NCI-H2107 (cell line): ENCODE measurements at regions not wholly inside any gene's neighbourhood (a gene's known extent, or its start where the extent isn't known, plus 50 kb on each side); places are given as distances from the start of the nearest gene placed in this dataset.
"Not testable (repeated sequence)": the region's sequence is repeated elsewhere in the genome, so short reads cannot be mapped to it uniquely, and the experiment has no call there.

Experiments
- DNase-seq: peaks from one replicate; lab custom pipeline; 2025; lab: John Stamatoyannopoulos, UW

DNA sequence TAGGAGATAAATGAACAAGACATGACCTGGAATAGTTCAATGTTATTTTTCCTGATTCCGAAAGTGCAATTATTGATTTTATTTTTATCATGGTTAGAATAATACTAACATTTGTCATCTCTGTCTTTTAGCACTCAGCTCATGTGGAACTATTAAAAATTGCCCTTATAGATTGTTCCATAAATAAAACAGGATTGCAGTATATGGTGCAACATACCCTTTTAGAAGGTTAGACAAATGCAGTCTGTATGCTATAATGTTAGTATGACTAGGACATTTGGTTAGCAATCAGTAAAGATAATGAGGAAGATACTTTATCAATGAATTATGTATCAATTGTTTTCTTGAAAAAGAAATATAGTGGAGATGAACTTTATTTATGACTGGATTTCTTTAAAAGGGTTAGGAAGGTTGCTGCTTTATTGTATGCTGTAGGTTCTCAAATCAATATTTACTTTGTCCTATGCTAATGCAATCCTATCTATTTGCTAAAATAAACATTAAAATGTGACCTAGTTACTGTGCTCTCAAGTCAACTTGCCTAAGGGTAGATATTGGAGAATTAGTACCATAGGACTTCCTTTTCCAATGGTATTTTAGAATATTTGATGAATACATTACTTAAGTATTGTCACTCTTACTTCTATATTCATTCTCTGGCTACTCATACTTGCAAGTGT lies 348.9 kb upstream of the ISL1 start:
- DNase-seq = no peak

DNA sequence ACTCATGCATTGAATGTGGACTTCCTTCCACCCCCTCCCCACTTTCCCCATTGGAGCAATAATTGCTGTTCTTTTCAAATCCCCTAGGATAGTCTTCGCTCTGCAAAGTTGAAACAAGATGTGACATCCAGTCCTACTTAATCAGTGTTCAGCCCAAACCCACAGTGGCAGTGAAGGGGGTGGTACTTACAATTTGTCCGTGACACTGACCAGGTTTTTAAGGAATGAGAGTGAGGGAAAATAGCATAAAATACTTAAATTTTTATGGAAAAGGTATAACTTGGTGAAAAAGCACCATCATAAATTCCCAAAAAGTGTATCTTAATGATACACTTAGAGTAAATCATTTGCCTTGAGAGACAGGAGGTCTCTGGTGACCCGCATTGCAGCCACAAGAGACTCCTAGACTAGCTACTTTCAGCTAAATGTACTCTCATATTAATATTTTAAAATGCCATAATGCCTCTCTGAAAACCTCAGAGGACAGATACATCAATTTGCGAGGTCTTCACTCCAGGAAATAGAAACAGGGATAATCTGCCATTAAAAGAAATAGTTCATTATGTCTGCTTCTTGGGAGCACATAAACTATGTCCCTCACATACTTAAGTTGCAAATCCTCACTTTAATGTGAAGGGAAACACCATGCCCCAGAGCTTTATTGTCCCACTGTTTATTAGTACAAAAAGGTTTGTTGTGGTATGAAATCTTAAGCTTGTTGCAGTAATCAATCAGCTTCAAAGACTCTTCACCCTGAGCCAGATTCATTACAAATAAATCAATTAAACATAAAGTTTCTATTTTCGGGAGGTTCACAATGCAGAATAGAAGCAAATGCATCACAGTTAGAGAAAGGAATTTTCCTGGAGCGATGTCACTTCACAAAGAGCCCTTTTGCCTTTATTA lies 343.6 kb upstream of the ISL1 start:
- DNase-seq = no peak

DNA sequence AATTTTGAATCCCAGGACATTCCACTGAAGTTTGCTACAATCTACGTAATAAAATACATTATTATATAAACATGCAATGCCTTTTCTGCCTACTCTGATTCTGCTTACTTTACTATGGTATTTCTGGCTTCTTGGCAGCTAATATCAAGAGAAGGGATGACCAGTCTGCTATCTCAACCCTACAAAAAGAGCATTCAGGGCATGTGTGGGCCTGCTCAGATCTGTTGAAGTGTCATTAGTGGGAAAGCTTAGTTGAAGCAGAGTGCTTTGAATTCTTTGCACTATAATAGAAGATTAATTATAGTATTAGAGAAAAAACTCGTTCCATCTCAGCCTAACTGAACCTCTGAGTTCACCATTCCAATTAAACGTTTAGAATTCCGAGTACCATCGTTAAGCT lies 339.5 kb upstream of the ISL1 start:
- no peak for DNase-seq

DNA sequence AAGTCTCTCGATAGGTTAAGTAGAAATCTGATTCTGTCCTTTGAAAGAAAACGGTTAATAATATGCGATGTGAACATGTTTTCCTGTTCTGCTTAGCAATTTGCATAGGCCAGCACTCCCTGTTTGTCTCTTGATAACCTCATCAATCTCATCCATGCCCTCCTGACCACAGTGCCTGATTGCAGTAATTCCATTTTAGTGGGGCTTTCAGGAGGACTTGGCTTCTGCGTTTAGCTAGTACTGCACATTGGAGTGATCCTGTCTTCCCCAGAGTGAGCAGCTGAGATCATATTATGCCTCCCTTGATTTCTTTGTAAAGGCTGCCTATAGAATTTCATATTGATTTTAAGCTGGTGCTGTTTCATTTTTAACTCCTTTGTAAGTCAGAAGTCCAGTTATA lies 335.9 kb upstream of the ISL1 start:
- DNase-seq = no peak

DNA sequence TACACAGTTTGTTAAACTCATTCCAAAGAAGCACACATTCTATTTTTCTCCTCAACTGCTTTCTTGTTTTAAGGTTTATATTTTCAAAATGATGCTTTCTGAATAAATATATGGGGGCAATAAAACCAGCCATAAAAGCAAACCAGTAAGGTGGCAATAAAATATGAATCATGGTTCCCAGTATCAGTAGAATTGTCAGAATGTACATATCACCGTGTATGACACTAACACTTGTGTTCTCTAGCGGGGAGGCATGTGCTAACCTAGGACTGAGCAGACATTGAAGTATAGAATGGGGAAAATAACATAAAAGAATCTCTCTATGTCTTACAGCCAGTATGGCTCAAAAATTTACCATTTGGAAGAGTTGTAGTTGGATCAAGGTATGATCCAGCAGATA lies 329.9 kb upstream of the ISL1 start:
- DNase-seq = no peak

DNA sequence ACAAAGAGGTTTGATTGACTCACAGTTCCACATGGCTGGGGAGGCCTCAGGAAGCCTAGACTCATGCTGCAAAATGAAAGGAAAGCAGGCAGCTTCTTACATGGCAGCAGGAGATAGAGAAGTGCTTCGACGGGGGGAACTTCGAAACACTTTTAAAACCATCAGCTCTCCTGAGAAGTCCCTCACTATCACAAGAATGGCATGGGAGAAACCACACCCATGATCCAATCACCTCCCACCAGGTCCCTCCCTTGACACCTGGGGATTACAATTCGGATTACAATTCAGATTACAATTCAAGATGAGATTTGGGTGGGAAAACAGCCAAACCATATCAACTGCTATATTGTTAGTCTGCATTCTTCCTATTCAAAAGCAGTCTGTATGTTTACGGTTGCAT lies 322.3 kb upstream of the ISL1 start:
- no peak for DNase-seq

DNA sequence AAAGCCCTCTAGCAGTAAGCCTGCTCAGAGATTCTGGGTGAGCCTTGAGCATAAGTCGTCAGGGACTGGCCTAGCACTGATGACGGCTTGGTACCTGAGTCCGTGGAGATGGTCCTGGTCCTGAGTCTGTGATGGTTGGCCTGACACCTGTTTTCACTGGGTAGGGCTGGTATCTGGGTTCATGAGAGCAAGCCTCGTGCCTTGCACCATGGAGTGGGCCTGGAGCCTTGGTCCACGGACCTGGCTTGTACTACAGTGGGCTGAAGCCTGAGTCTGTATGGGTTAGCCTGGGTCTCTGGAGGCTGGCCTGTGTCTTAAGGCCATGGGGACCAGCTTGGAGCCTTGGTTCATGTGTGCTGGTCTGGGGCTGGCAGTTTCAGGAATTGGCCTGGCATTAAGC lies 310.3 kb upstream of the ISL1 start:
- DNase-seq = no peak

DNA sequence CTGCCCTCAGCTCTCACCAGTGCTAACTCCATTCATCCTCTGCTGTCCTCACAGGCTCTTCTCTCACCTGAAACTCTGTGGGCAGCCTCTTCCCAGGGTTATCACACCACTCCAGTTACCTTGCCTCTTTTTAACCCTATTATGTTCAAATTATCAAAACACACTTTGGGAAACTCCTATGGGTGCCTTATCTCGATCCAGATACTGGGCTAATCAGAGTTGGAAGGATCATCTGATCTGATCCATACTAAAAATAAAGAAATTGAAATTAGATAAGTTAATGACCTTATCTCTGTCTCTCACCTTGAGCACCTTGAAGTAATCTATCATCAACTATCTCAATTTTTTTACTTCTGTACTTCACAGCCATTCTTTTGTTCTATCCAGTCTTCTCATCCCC lies 300.5 kb upstream of the ISL1 start:
- no peak for DNase-seq

DNA sequence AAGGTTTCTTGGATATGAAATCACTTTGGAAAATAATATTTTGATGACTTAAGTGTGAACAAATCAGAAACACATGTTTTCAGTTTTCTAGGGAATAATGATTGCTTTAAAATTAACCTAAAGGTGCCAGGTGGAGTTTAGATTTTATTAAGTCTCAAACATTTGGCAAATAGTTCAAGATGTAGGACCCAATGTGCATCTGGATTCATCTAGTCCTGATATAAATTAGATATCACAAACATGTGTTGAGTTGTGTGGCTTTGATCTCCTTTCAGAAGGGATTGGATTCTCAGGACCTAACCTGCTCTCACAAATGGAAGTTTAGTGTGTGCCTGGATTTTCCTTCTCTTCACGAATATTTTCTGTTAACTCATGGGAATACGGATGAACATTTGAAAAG lies 291.4 kb upstream of the ISL1 start:
- DNase-seq = no peak

DNA sequence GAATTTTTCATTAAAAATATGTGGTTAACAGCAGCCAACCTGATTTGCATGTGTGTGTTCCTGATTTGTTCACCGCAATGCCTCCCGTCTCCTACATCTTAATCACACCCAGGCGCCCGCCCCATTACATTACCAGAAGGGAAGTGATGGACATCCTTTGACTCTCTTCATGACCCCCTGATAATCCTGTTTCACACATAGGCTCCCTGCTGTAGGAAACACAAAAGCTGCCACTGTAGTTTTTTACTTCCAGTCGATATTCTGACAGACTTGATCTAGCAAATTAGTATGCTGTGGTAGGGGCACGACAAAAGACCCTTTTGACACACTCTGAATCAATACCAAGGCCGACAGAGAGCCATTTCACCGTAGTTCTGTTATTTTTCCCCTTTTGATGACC lies 287.8 kb upstream of the ISL1 start:
- no peak for DNase-seq

DNA sequence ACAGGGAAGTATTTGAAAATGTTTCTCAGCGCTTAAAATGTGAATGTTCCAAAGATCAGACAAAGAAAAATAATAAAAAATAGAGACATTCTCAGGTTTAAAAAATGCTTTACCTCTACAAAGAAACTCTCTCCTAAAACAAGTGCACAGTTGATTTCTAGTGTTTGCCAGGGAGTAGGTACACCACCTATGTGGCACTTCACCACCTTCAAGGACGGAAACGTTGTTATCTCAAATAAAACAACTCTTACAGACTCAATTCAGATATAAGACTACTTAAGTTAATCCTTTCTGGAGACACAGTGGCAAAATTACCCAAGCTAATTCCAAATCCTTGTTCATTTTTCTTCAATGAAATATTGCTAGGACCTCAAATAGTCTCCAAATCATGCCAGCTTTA lies 286.4 kb upstream of the ISL1 start:
- no peak for DNase-seq

DNA sequence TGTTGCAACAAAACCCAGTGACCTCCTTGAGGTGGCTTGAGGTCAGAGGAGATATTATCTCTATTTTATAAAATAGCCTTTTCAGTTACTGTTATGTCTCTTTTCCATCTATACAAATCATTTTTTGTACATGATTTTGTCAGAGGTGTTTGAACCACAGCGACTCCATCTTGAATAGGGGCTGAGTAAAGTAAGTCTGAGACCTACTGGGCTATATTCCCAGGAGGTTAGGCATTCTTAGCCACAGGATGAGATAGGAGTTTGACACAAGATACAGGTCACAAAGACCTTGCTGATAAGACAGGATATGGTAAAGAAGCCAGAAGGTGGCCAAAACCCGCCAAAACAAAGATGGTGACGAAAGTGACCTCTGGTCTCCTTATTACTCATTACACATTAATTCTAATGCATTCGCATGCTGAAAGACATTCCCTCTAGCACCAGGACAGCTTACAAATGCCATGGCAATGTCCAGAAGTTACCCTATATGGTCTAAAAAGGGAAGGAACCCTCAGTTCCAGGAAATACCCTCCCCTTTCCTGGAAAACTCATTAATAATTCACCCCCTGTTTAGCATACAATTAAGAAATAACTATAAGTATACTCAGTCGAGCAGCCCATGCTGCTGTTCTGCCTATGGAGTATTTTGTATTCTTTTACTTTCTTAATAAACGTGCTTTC lies 283.9 kb upstream of the ISL1 start:
- DNase-seq = no peak

DNA sequence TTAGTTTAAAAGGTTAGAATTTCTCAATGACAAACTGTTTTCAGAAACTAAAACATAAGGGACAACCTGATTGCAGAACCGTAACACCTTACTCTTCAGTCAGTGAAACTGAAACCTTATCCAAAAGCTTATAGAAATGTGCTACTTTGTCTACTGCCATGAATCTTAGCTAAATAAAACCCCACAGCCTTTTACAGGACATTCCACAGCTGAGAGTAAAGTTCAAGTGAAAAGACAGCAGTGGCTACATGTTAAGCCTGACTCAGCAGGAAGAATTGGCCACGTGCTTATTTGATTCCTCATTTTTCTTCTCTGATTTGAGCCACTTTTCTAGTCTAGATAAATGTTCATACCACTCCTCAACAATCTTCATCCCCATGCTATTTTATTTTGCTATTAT lies 278.7 kb upstream of the ISL1 start:
- DNase-seq = no peak

DNA sequence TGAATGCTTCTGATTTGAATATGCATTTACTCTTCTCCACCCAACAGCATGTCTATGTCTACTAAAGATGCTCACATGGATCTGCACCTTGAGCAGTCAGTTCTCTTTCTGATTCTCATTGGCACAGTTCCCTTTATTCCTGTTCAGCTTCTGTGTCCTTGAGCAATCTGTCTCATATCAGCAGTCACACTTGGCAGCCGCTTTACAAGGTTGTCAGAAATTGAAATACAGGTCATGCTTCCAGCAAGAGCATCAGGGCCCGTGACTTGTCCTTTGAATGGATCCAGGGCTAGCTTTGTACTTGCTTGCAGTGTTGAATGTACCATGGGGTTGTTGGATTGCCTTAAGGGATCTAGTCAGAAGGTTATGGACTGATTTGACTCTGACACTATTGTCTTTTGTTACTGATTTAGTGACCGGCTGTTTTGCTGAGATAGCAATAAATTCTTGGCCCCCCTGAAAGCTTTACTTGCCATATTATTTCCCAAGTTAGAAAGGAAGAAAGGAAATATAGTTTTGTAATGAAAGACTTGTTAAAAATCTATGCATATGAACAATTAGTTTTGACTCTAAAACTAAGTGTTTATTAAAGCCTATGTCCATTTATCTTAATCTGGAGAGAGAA lies 273.4 kb upstream of the ISL1 start:
- DNase-seq = no peak

DNA sequence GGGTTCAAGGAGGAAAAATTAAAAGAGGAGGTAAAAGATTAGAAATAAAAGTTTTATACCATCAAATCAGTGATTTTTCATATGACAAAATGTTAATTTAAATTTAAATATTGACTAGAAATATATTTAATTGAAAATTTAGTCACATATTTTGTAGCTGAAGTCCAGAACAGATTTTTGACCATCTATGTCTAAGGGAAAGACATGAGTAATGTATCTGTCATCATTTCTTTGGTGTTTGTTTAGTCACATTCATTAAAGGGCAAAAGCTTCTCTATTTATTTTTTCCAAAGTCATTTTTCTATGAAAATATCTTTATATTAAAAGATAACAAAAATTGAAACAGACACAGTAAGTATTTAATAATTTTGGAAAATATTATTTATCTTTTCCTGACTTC lies 252.0 kb upstream of the ISL1 start:
- DNase-seq = no peak

DNA sequence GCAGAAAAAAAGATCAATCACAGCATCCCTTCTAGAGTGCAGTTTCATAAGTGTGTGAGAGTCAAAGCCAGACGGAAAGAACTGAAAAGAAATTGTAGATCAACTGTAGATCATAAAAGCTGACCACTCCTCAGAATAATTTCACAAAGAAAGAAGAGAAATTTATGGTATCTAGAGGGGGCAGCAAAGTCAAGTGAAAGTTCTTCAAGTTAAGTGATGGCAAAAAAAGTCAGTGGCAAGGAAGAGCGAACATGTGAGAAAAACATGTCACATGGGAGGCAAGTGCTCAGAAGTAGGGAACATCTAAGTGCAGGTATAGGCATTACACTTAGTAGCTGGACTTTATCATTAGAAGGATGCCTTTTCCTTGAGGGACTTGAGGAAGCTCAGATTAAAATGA lies 245.1 kb upstream of the ISL1 start:
- no peak for DNase-seq

DNA sequence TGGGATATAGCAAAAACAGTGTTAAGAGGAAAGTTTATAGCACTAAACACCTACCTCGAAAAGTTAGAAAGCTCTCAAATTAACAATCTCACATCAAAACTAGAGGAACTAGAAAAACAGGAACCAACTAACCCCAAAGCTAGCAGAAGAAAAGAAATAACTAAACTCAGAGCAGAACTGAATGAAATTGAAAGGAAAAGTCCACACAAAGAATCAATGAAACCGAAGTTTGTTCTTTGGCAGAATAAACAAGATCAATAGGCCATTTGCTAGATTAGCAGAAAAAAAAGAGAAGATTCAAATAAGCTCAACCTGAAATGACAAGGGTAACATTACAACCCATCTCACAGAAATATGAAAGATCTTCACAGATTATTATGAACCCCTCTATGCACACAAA lies 234.8 kb upstream of the ISL1 start:
- no peak for DNase-seq

DNA sequence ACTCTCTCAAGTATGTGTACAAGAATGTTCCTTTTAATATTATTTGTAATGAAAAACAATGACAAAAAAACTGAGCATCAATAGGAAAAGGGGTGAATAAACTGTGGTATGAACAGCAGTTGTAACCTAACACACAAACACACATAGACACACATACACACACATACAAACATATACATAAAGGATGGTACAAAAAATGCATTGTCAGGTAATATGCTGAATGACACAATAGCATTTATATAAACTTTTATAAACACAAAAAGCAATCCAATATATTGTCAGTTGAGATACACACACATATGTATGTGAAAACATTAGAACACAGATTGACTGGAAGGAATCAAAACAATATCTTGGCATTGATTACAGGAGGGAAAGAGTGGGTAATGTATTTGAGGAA lies 227.0 kb upstream of the ISL1 start:
- DNase-seq = no peak

DNA sequence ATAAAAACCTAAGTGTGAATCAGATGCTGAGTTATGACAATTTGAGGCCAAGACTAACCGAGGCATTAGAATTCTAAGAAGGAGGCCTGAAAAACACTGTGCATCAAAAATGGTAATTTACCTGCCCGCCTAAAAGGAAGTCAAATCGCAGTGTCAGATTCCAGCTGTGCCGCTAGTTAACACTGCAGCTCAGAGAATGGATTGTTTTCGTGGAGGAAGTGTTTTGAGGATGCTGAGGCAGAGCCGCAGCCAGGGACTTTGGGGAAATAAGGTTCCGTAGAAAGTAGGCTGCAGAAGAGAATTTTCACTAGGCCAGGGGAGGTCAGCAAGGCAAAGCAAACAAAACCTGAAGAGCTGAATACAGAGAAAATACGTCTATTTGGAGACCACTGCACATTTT lies 226.4 kb upstream of the ISL1 start:
- no peak for DNase-seq

DNA sequence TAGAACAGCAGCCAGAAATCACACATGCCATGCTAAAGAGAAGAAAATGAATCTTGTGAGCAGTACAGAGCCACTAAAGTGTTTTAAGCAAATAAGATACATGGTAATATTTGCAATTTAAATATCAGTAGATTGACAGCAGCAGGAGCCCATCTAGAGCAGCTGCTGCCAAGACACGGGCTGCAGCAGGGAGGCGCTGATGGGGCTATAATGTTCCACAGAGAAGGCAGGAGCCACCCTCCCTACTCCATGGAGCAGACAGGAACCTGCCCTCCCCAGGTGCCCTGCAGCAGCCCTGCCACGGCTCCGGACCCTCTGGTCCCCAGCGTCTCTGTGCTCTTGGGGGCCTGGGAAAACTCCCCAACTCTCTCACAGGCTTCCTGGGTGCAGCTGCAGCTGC lies 224.1 kb upstream of the ISL1 start:
- no peak for DNase-seq

DNA sequence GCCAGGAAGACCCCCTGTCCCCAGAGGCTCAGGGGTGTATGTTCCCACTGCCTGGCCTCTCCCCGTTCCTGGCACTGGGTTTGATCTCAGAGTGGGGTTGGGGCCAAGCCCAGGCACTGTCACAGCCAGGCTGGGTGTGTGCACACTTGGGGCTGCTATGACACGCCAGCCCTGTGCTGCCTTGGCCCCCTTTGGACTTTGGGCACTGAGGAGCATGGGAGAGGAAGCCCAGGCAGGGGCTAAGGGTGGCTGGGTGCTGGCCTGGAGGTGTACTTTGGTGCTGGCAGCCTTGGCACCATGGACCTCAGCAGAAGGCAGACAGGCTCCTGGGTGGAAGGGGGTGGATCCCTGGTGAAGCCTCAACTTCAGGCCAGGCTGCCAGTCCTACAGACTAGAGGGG lies 223.6 kb upstream of the ISL1 start:
- DNase-seq = no peak

DNA sequence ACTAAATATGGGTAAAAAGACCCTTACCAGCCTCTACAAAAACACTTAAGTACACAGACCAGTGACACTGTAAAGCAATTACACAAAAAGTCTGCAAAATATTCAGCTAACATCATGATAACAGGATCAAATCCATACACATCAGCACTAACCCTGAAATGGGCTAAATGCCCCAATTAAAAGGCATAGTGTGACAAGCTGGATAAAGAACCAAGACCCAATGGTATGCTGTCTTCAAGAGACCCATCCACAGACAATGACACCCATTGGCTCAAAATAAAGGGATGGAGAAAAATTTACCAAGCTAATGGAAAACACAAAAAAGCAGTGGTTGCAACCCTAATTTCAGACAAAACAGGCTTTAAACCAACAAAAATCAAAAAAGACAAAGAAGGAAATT lies 221.0 kb upstream of the ISL1 start:
- DNase-seq = no peak

DNA sequence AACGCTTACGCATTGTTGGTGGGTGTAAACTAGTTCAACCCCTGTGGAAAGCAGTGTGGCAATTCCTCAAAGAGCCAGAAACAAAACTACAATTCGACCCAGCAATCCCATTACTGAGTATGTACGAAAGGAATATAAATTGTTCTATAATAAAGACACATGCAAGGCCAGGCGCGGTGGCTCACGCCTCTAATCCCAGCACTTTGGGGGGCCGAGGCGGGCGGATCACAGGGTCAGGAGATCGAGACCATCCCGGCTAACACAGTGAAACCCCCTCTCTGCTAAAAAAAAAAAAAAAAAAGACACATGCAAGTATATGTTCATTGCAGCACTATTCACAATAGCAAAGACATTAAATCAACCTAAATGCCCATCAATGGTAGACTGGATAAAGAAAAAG lies 217.6 kb upstream of the ISL1 start:
- not testable (repeated sequence) for DNase-seq
